K562 (cell line): ENCODE measurements at regions not wholly inside any gene's neighbourhood (a gene's known extent, or its start where the extent isn't known, plus 50 kb on each side); places are given as distances from the start of the nearest gene placed in this dataset.

Source experiments
- ATAC-seq: fragments of 200-7000 bp; cut with Tn5 transposase; 3 replicates; pipeline ENCODE4 v1.9.1; 2020; ENCODE audit warnings: moderate library complexity
- BruUV-seq: library from RNA; stranded (reverse); fragments of 400-500 nt; replicated peaks from 2 replicates; lab custom pipeline; 2021; lab: Mats Ljungman, UMichigan
- CTCF ChIA-PET: fragments of 300-600 bp; formaldehyde crosslinking; extraction: SDS; loops from one replicate; lab custom pipeline; 2021; ENCODE audit warnings: low intra/inter-chr PET ratio; lab: Yijun Ruan, JAX
- POLR2A ChIA-PET: fragments of 300-600, 350-650 bp; sonication (Branson Sonifier 250); formaldehyde crosslinking; extraction: SDS; loops from one replicate; lab custom pipeline; 2021; ENCODE audit warnings: antibody characterized with exemption, inconsistent platforms; lab: Yijun Ruan, JAX
- DNase-seq, 4 experiments: peaks; one replicate each; pipeline versions ENCODE4 v3.0.0 to v3.0.0-alpha.2; 2011 to 2018; ENCODE audit warnings: low spot score in 3 of 4, mixed read lengths in 3 of 4; ENCODE audit errors: extremely low read depth in 1 of 4
- FAIRE-seq: peaks from 2 replicates; lab custom pipeline; 2011; peaks lifted over from hg19 to GRCh38; lab: Jason Lieb, UNC
- H2AFZ ChIP-seq: 2 replicates; pipeline ENCODE4 v1.6.0; 2011; ENCODE audit warnings: low read depth, low read length, control low read depth, inconsistent platforms
- H3K27ac ChIP-seq: fragments of 200-600 bp; 3 replicates; pipeline ENCODE4 v1.8.0; 2011; ENCODE audit warnings: low read depth, mild to moderate bottlenecking, control low read depth, inconsistent platforms, low read length, moderate library complexity, mixed read lengths; ENCODE audit errors: extremely low read depth
- H3K27me3 ChIP-seq, 2 experiments: fragments of 300-600 bp in 1 of 2; 2 replicates in 1 of 2; 3 replicates in 1 of 2; pipeline versions ENCODE4 v1.6.0 to v1.8.0; 2011; ENCODE audit warnings: inconsistent platforms in 2 of 2, low read length in 2 of 2, mild to moderate bottlenecking in 1 of 2, mixed read lengths in 1 of 2, moderate library complexity in 1 of 2; ENCODE audit not compliant: control insufficient read depth in 2 of 2, insufficient read depth in 2 of 2
- H3K36me3 ChIP-seq: fragments of 300-600 bp; 3 replicates; pipeline ENCODE4 v1.8.0; 2011; ENCODE audit warnings: mild to moderate bottlenecking, low read length, inconsistent platforms; ENCODE audit not compliant: control insufficient read depth, insufficient read depth
- H3K4me1 ChIP-seq, 2 experiments: fragments of 200-600 bp in 1 of 2; replicated peaks in 1 of 2; 2 replicates in 1 of 2; 3 replicates in 1 of 2; pipeline versions ENCODE4 v1.5.1 to v1.8.0; 2011; ENCODE audit warnings: inconsistent platforms in 2 of 2, low read length in 2 of 2, mild to moderate bottlenecking in 1 of 2, mixed read lengths in 1 of 2, moderate library complexity in 1 of 2; ENCODE audit not compliant: control insufficient read depth in 2 of 2, insufficient read depth in 2 of 2
- H3K4me2 ChIP-seq: 2 replicates; pipeline ENCODE4 v1.6.1; 2011; ENCODE audit warnings: low read length, control low read depth, inconsistent platforms, mixed read lengths; ENCODE audit not compliant: insufficient read depth
- H3K4me3 ChIP-seq: fragments of 200-600 bp; sonication (generic), shearing (Covaris generic); 2 replicates; pipeline ENCODE4 v1.5.1; 2016; ENCODE audit warnings: control low read depth, inconsistent platforms
- H3K79me2 ChIP-seq: fragments of 200-600 bp; 3 replicates; pipeline ENCODE4 v1.8.0; 2011; ENCODE audit warnings: low read length, inconsistent platforms; ENCODE audit not compliant: control insufficient read depth, insufficient read depth
- H3K9ac ChIP-seq, 2 experiments: 2 replicates each; pipeline versions ENCODE4 v1.6.0 to v1.6.1; 2011; ENCODE audit warnings: low read depth in 2 of 2, low read length in 2 of 2, control low read depth in 1 of 2, inconsistent platforms in 1 of 2, mild to moderate bottlenecking in 1 of 2, mixed read lengths in 1 of 2; ENCODE audit not compliant: insufficient read depth in 1 of 2
- H3K9me1 ChIP-seq: one replicate; pipeline ENCODE4 v1.6.0; 2011; ENCODE audit warnings: inconsistent platforms, mild to moderate bottlenecking, low read length, moderate library complexity; ENCODE audit not compliant: control insufficient read depth, insufficient read depth
- H3K9me3 ChIP-seq: replicated peaks from 2 replicates; pipeline ENCODE4 v1.5.1; 2011; ENCODE audit warnings: low read depth, low read length, inconsistent platforms; ENCODE audit not compliant: control insufficient read depth, insufficient read depth
- H4K20me1 ChIP-seq: replicated peaks from 2 replicates; pipeline ENCODE4 v1.6.1; 2011; ENCODE audit warnings: low read length, inconsistent platforms, mixed read lengths; ENCODE audit not compliant: control insufficient read depth, insufficient read depth
- BCOR ChIP-seq: fragments of 450-650 bp; IDR thresholded peaks from 2 replicates; pipeline ENCODE4 v1.6.1; 2016
- CBFA2T2 ChIP-seq: fragments of 450-650 bp; conservative IDR thresholded peaks from 2 replicates; pipeline ENCODE4 v1.6.1; 2017; ENCODE audit warnings: mild to moderate bottlenecking
- E2F3 ChIP-seq: fragments of 250-450 bp; sonication (Bioruptor Pico); IDR thresholded peaks from 2 replicates; pipeline ENCODE4 v1.4.0; 2020; ENCODE audit warnings: mild to moderate bottlenecking
- FOXK1 ChIP-seq: sonication (generic); formaldehyde crosslinking; IDR thresholded peaks from 2 replicates; pipeline ENCODE4 v1.8.0; 2022; ENCODE audit warnings: missing genetic modification reagents, mild to moderate bottlenecking, borderline replicate concordance
- KAT7 ChIP-seq: sonication (generic); formaldehyde crosslinking; IDR thresholded peaks from 2 replicates; pipeline ENCODE4 v1.8.0; 2022; ENCODE audit warnings: missing genetic modification reagents, mild to moderate bottlenecking, borderline replicate concordance
- L3MBTL2 ChIP-seq: fragments of 450-650 bp; IDR thresholded peaks from 2 replicates; pipeline ENCODE4 v1.6.1; 2016; ENCODE audit warnings: mild to moderate bottlenecking, moderate library complexity
- LCOR ChIP-seq: sonication (generic); formaldehyde crosslinking; IDR thresholded peaks from 2 replicates; pipeline ENCODE4 v1.8.0; 2022; ENCODE audit warnings: mild to moderate bottlenecking, missing genetic modification reagents
- NFIC ChIP-seq: fragments of 450-650 bp; IDR thresholded peaks from 2 replicates; pipeline ENCODE4 v1.6.1; 2017; ENCODE audit warnings: mild to moderate bottlenecking, inconsistent platforms
- NR0B1 ChIP-seq: fragments of 450-650 bp; IDR thresholded peaks from one replicate; pipeline ENCODE4 v1.6.1; 2018; ENCODE audit warnings: mild to moderate bottlenecking, moderate library complexity; ENCODE audit not compliant: partially characterized antibody
- RBFOX2 ChIP-seq: fragments of 200-400 bp; formaldehyde crosslinking; IDR thresholded peaks from 2 replicates; pipeline ENCODE4 v1.6.1; 2017; ENCODE audit warnings: low read depth, mild to moderate bottlenecking, low read length, moderate library complexity
- RBM14 ChIP-seq: fragments of 200-400 bp; formaldehyde crosslinking; IDR thresholded peaks from 2 replicates; pipeline ENCODE4 v1.6.1; 2018; ENCODE audit warnings: low read depth, mild to moderate bottlenecking, low read length, moderate library complexity, borderline replicate concordance; ENCODE audit not compliant: insufficient read depth
- SIN3B ChIP-seq: fragments of 450-650 bp; IDR thresholded peaks from 2 replicates; pipeline ENCODE4 v1.6.1; 2017; ENCODE audit warnings: low read depth, mild to moderate bottlenecking, moderate library complexity
- SRF ChIP-seq, 2 experiments: fragments of 250-450, 450-650 bp in 1 of 2; sonication (Bioruptor Pico) in 1 of 2; sonication (generic) in 1 of 2; formaldehyde crosslinking; IDR thresholded peaks; 2 replicates each; pipeline versions ENCODE4 v1.5.0 to v1.5.1; 2020 to 2022; ENCODE audit warnings: mild to moderate bottlenecking in 1 of 2, missing genetic modification reagents in 1 of 2
- TAF7 ChIP-seq: fragments of 450-650 bp; IDR thresholded peaks from 2 replicates; pipeline ENCODE4 v1.6.1; 2016; ENCODE audit warnings: missing genetic modification characterization, missing compliant biosample characterization
- TFAP4 ChIP-seq: sonication (generic); formaldehyde crosslinking; IDR thresholded peaks from 2 replicates; pipeline ENCODE4 v1.8.0; 2022; ENCODE audit warnings: missing genetic modification reagents, mild to moderate bottlenecking, moderate library complexity, borderline replicate concordance
- YBX1 ChIP-seq: fragments of 450-650 bp; IDR thresholded peaks from 2 replicates; pipeline ENCODE4 v1.7.1; 2016; ENCODE audit warnings: mild to moderate bottlenecking
- ZNF384 ChIP-seq: IDR thresholded peaks from 2 replicates; pipeline ENCODE4 v1.6.1; 2012; ENCODE audit warnings: low read depth, low read length, improper control_type of control experiment
- ZNF511 ChIP-seq: sonication (generic); formaldehyde crosslinking; IDR thresholded peaks from 2 replicates; pipeline ENCODE4 v1.8.0; 2022; ENCODE audit warnings: mild to moderate bottlenecking, missing genetic modification reagents
- ZNF583 ChIP-seq: fragments of 250-450 bp; sonication (Bioruptor Pico); IDR thresholded peaks from 2 replicates; pipeline ENCODE4 v1.4.0; 2020
- WGBS: fragments of 100-300 bp; shearing (Covaris generic); methylation state at CpG from one replicate; pipeline ENCODE4 v1.1.6; 2016; ENCODE audit warnings: low coverage, mixed read lengths; ENCODE audit not compliant: insufficient coverage; ENCODE audit errors: missing lambda C conversion rate; 5-methylcytosine and 5-hydroxymethylcytosine counted together
- in situ Hi-C: fragments of 300-500 bp; cut with MboI; formaldehyde crosslinking; loops from 4 replicates; pipeline ENCODE4 v1.15.0; 2018; ENCODE audit warnings: inconsistent platforms, mixed read lengths
- intact Hi-C: fragments of 100-400 bp; cut with micrococcal nuclease; formaldehyde crosslinking; loops from 2 replicates; pipeline ENCODE4 v1.14.2; 2022
- TF ChIP-seq, protein P1 (sequence below): sonication (generic); formaldehyde crosslinking; IDR thresholded peaks from 2 replicates; pipeline ENCODE4 v1.8.1; 2023; ENCODE audit warnings: mild to moderate bottlenecking, missing genetic modification reagents, moderate library complexity

DNA sequence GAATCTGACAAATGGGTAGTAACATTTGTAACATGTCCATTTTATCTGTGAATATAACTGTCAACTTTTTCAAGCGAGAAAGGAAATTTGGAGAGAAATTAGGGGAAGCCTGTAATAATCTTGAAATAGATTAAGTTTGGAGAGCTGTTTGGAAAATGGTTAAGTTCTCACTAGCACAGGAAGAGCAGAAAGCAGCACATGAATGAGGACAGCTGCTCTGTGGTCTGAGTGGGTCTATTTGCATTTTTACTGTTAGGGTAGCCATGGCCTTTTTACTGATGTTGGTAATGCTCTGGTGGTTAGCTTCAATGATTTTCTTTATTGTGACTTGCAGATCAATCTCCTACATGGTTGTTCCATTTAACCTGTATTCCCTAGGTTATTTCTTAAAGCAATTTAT, 144.5 kb upstream of the GDNF start:
- no peaks in the 10 kb centered on the region for H4K20me1 ChIP-seq
- no peak for TF ChIP-seq BCOR
- TF ChIP-seq RBFOX2, result no peak
- no peak for TF ChIP-seq ZNF384
- no peak for TF ChIP-seq TAF7 (tag)
- TF ChIP-seq RBM14, result no peak
- no peak for TF ChIP-seq E2F3 (CRISPR knock-in tag)
- no peak for TF ChIP-seq CBFA2T2
- no peak for TF ChIP-seq KAT7 (CRISPR knock-in tag)
- no peak for TF ChIP-seq LCOR (CRISPR knock-in tag)
- TF ChIP-seq TFAP4 (CRISPR knock-in tag), result no peak
- TF ChIP-seq ZNF583 (CRISPR knock-in tag), result no peak
- TF ChIP-seq L3MBTL2, result no peak
- no peak for TF ChIP-seq SRF (CRISPR knock-in tag; IDR thresholded peaks at IDR 0.05)
- no peak for TF ChIP-seq NR0B1
- no peak for TF ChIP-seq ZNF511 (CRISPR knock-in tag)
- TF ChIP-seq, protein P1, sequence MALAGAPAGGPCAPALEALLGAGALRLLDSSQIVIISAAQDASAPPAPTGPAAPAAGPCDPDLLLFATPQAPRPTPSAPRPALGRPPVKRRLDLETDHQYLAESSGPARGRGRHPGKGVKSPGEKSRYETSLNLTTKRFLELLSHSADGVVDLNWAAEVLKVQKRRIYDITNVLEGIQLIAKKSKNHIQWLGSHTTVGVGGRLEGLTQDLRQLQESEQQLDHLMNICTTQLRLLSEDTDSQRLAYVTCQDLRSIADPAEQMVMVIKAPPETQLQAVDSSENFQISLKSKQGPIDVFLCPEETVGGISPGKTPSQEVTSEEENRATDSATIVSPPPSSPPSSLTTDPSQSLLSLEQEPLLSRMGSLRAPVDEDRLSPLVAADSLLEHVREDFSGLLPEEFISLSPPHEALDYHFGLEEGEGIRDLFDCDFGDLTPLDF (CRISPR knock-in tag), result no peak
- no peak for TF ChIP-seq NFIC
- no peak for TF ChIP-seq YBX1
- TF ChIP-seq FOXK1 (CRISPR knock-in tag), result no peak
- TF ChIP-seq SIN3B, result no peak
- in situ Hi-C loops (no loop called here), intact Hi-C loops (no loop called here)
- H3K4me3 ChIP-seq, result no peak overlapping the region
- no peaks in the 10 kb centered on the region for H3K27me3 ChIP-seq
- H3K9me3 ChIP-seq, result no peaks in the 10 kb centered on the region
- no TSS peak for BruUV-seq
- no peak for ATAC-seq
- H3K9me1 ChIP-seq, result no peaks in the 10 kb centered on the region
- no peaks in the 10 kb centered on the region for H3K4me1 ChIP-seq
- H3K4me2 ChIP-seq, result no peak overlapping the region
- H3K36me3 ChIP-seq, result no peaks in the 10 kb centered on the region
- CTCF ChIA-PET, result no interaction called here
- no peak for DNase-seq
- no peak overlapping the region for H3K27ac ChIP-seq
- no peak overlapping the region for H3K9ac ChIP-seq
- H3K79me2 ChIP-seq, result no peaks in the 10 kb centered on the region
- POLR2A ChIA-PET, result no interaction called here
- 0% methylated on average over 1 of the region's 1 CpG for WGBS
- no peak for FAIRE-seq
- H2AFZ ChIP-seq, result no peak overlapping the region
